Fibroblast of the aortic adventitia (primary cell): ENCODE measurements at regions not wholly inside any gene's neighbourhood (a gene's known extent, or its start where the extent isn't known, plus 50 kb on each side); places are given as distances from the start of the nearest gene placed in this dataset.

ENCODE experiments used
- DNase-seq: peaks from one replicate; pipeline ENCODE4 v3.0.0-alpha.2; 2010; ENCODE audit warnings: low read depth
- H3K4me3 ChIP-seq: 2 replicates; pipeline ENCODE4 v1.5.1; 2011; ENCODE audit warnings: low read depth, mild to moderate bottlenecking, control low read depth, low read length, moderate library complexity
- TF ChIP-seq, protein P1 (sequence below): IDR thresholded peaks from 2 replicates; pipeline ENCODE4 v1.5.1; 2011; ENCODE audit warnings: mild to moderate bottlenecking, low read length, control low read depth, inconsistent platforms; ENCODE audit not compliant: insufficient read depth

DNA sequence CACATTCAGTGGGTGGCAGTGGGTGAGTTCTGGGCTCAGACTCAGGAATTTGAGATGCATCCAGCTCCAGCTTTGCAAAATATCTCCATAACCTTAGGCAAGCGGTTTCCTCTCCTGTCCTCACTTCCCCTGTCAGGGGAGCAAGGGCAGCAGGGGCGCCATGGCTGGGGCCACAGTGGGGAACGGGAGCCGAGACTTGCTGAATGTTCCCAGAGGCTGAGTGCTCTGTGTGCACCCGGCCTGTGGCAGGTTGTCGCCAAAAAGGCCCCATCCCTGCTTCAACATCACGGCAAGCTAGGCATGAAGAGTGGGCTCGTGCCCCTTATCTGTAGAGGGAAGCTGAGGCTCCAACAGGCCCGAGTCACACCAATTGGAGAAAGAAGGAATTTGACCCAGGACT is 268.8 kb downstream of the NSG2 start:
- TF ChIP-seq, protein P1, sequence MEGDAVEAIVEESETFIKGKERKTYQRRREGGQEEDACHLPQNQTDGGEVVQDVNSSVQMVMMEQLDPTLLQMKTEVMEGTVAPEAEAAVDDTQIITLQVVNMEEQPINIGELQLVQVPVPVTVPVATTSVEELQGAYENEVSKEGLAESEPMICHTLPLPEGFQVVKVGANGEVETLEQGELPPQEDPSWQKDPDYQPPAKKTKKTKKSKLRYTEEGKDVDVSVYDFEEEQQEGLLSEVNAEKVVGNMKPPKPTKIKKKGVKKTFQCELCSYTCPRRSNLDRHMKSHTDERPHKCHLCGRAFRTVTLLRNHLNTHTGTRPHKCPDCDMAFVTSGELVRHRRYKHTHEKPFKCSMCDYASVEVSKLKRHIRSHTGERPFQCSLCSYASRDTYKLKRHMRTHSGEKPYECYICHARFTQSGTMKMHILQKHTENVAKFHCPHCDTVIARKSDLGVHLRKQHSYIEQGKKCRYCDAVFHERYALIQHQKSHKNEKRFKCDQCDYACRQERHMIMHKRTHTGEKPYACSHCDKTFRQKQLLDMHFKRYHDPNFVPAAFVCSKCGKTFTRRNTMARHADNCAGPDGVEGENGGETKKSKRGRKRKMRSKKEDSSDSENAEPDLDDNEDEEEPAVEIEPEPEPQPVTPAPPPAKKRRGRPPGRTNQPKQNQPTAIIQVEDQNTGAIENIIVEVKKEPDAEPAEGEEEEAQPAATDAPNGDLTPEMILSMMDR = no peak
- DNase-seq = no peak

DNA sequence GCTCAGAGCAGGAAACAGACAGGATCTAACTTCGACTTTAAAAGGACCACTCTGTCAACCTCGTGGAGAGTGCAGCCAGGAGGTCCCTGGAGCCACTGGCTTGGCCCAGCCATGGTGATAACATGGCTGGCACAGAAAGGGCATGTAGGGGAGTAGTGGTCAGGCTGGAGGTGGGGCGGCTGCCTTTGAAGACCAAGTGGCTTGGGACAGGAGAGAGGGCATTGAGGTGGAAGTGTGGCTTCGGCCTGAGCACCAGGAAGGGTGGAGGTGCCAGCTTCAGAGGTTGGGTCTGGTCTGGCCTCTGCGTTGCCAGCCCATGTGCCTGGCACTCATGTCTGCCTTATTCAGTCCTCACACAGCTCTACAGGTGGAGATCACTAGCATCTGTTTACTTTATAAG is 270.0 kb downstream of the NSG2 start:
- TF ChIP-seq, protein P1 = no peak
- no peak overlapping the region for H3K4me3 ChIP-seq
- DNase-seq = no peak

More for the DNA sequence above, 268.8 kb downstream of the NSG2 start:
- no peak overlapping the region for H3K4me3 ChIP-seq

DNA sequence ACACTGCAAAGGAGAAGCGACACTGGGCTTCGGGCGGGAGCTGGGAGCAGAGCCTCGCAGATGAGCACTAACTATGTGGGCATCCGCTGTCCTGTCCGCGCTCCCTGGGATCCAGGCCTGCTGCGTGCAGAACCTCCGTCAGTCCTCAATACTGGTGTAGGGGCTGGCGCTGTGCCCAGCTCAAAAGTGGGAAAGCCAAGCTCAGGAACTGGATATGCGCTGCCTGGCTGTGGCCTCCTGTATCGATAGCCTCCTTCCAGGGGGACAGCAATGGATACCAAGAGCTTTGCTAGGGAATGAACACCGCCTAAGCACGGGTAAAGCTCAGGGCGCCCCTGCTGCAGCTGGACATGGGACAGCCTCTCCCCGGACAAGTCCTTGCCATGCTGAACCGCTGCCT is 270.4 kb downstream of the NSG2 start:
- no peak for DNase-seq
- no peak overlapping the region for H3K4me3 ChIP-seq
- TF ChIP-seq, protein P1 = no peak

DNA sequence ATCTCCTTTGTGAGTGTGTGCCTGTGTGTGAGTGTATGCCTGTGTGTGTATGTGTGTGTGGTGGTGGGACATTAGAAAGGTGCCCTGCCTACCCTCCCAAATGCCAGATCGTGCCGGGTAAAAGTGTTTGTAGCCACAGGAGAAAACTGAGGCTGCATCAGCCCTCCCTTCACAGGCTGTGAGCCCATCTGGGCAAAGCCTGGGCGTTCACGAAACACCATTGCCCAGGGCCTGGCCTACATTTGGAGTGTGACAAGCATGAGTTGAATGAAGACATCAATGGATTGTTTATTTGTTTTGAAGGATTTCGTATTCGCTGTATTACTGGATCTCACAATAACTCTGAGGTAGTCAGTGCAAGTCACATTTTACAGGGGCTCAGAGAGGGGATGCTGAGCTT is 270.8 kb downstream of the NSG2 start:
- DNase-seq = no peak
- TF ChIP-seq, protein P1 = no peak
- H3K4me3 ChIP-seq = no peak overlapping the region

DNA sequence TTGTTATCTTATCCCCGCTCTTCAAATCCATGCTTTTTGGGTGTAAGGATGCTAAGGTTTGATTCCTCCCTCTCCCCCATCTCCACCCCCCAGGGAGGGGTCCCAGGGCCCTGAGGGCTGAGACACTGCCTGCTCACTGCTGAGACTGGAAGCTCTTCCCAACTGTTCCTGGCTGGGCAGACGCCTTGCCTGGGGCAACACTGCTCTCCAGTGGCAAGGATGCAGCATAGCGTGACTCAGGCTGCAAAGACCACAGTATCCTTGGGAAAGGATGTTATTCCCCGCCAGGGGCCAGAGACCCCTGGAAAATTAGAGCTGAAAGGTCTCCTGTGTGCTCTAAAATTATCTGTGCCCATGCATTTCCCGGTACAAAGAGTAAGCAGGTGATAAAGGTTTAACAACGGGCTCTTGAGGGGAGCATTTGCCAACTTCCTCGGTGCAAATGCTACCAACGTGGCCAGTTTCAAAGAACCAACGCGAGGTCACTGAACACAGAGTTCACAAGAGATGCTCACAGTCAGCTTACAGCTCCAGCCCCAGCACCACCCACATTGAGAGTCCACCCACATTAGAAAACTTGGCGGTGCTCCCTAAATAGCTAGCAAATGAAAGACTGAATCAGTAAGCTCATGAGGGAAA is 271.9 kb downstream of the NSG2 start:
- DNase-seq = peak; percentile 56
- H3K4me3 ChIP-seq = no peak overlapping the region
- TF ChIP-seq, protein P1 = peak; percentile 92

DNA sequence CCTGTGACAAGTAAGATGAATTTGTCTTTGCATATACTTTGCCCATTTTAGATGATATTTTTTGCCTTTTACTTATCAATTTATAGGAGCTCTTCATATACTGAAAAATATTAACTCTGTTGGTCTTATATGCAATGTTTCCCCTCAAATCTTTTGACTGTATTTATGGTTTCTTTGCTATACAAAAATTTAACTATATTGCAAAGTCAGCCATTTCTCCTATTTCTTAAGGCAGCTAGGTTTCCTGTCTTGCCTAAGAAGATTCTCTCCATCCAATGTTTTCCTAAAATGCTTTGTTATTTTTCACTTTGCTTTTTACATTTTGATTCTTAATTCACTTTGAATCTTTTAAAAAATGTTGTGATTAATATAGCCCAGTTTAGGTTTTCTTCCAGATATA is 273.1 kb downstream of the NSG2 start:
- TF ChIP-seq, protein P1 = no peak
- H3K4me3 ChIP-seq = no peak overlapping the region
- DNase-seq = no peak

DNA sequence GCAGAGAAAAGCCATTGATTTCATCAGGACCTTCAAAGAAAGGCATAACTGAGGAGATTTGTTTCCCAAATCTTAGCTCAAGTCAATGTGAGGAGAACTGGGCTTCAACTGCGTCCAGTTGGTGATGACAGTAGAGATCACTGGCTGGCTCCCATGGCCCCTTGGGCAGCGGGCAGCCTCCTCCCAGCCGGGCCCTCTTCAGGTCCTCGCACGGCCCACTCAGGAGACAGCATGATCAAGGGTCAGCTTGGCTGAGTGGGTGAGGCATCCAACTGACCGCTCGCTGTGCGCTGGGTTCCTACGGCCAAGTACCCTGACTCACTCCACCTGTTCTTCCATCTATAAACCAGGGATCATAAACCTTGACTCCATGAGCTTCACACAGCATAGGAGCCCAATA is 274.0 kb downstream of the NSG2 start:
- H3K4me3 ChIP-seq = no peak overlapping the region
- TF ChIP-seq, protein P1 = no peak
- no peak for DNase-seq
